ENCODE measurements at regions not wholly inside any gene's neighbourhood (a gene's known extent, or its start where the extent isn't known, plus 50 kb on each side); places are given as distances from the start of the nearest gene placed in this dataset.

DNA sequence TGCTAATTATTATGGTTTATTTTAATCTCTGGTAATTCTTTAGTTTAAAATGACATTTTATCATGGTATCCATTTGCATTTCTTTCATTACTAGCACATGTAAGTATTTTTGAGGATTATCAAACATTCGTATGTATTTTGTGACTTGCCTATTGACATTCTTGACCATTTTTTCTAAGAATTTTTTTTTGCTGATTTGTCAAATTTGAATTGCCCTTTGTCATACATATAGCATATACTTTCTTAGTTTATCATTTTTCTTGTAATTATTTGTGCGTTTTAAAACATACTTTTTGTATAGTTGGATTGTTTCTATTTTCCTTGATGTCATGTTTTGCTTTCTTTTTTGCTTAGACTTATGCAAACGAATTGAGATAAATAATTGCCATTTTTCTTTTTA, 358.5 kb upstream of the RBMS3 start:
- intact Hi-C loops (cut with DNase I): no loop called here
- no peak for TF ChIP-seq POLR2A (IDR thresholded peaks at IDR 0.05)
- TF ChIP-seq POLR2AphosphoS5 (IDR thresholded peaks at IDR 0.05): no peak
- no peaks in the 10 kb centered on the region for H3K4me1 ChIP-seq (replicated peaks)
- no peak for DNase-seq (ENCODE audit: low spot score)
- H3K36me3 ChIP-seq: no peaks in the 10 kb centered on the region
- no peak overlapping the region for H3K4me3 ChIP-seq
- H3K27me3 ChIP-seq (replicated peaks; ENCODE audit: insufficient read depth): no peaks in the 10 kb centered on the region
- no peak overlapping the region for H3K27ac ChIP-seq
- no peaks in the 10 kb centered on the region for H3K9me3 ChIP-seq
- WGBS: 95% methylated on average over 3 of the region's 3 CpGs

DNA sequence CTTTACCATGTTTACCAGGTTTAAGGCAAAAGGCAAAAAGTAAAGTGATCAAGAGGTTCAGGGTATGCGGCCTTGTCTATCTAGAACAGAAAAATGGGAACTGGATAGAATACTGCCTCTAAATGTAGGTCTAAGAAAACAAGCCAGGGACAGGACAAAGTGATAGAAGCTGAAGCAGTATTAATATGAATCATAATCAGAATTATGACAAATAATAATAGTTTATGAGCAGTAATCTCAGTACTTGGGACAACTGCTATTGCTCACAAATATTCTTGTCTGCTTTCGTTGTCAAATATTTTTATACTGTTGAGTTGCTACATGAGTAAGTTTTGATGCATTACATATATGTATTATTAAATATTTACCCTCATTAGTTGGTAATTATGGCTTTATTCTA, 356.9 kb upstream of the RBMS3 start:
- no peaks in the 10 kb centered on the region for H3K4me1 ChIP-seq (replicated peaks)
- H3K27me3 ChIP-seq (replicated peaks; ENCODE audit: insufficient read depth): no peaks in the 10 kb centered on the region
- no peak for TF ChIP-seq POLR2A (IDR thresholded peaks at IDR 0.05)
- TF ChIP-seq, protein P1, sequence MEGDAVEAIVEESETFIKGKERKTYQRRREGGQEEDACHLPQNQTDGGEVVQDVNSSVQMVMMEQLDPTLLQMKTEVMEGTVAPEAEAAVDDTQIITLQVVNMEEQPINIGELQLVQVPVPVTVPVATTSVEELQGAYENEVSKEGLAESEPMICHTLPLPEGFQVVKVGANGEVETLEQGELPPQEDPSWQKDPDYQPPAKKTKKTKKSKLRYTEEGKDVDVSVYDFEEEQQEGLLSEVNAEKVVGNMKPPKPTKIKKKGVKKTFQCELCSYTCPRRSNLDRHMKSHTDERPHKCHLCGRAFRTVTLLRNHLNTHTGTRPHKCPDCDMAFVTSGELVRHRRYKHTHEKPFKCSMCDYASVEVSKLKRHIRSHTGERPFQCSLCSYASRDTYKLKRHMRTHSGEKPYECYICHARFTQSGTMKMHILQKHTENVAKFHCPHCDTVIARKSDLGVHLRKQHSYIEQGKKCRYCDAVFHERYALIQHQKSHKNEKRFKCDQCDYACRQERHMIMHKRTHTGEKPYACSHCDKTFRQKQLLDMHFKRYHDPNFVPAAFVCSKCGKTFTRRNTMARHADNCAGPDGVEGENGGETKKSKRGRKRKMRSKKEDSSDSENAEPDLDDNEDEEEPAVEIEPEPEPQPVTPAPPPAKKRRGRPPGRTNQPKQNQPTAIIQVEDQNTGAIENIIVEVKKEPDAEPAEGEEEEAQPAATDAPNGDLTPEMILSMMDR (IDR thresholded peaks at IDR 0.05): no peak
- no peak for TF ChIP-seq POLR2AphosphoS5 (IDR thresholded peaks at IDR 0.05)
- WGBS: 95% methylated on average over 2 of the region's 2 CpGs
- no peak overlapping the region for H3K27ac ChIP-seq
- DNase-seq (ENCODE audit: low spot score): no peak
- no peaks in the 10 kb centered on the region for H3K36me3 ChIP-seq
- no peaks in the 10 kb centered on the region for H3K9me3 ChIP-seq
- H3K4me3 ChIP-seq: no peak overlapping the region
- intact Hi-C loops (cut with DNase I): no loop called here

- Histone ChIP-seq H3K36me3 (no peaks in the 10 kb centered on the region), H3K4me1 (replicated peaks) (no peaks in the 10 kb centered on the region), H3K27ac (no peak overlapping the region), H3K9me3 (no peaks in the 10 kb centered on the region), H3K27me3 (replicated peaks; ENCODE audit: insufficient read depth) (no peaks in the 10 kb centered on the region), H3K4me3 (no peak overlapping the region)
- intact Hi-C loops (cut with DNase I): no loop called here
- DNase-seq (ENCODE audit: low spot score): no peak
- TF ChIP-seq, protein P1 (IDR thresholded peaks at IDR 0.05): no peak
- TF ChIP-seq POLR2AphosphoS5 (IDR thresholded peaks at IDR 0.05): no peak
- no peak for TF ChIP-seq POLR2A (IDR thresholded peaks at IDR 0.05)
- 95% methylated on average over 1 of the region's 1 CpG for WGBS
These were observed 356.0 kb upstream of the RBMS3 start for GRCh38 chr3:28924744-28925360.

- WGBS: 88% methylated on average over 4 of the region's 4 CpGs
- Histone ChIP-seq H3K36me3 (no peaks in the 10 kb centered on the region), H3K9me3 (no peaks in the 10 kb centered on the region), H3K27ac (no peak overlapping the region), H3K4me3 (no peak overlapping the region), H3K27me3 (replicated peaks; ENCODE audit: insufficient read depth) (no peaks in the 10 kb centered on the region), H3K4me1 (replicated peaks) (no peaks in the 10 kb centered on the region)
- intact Hi-C loops (cut with DNase I): no loop called here
- TF ChIP-seq POLR2A (IDR thresholded peaks at IDR 0.05): no peak
- TF ChIP-seq, protein P1 (IDR thresholded peaks at IDR 0.05): no peak
- TF ChIP-seq POLR2AphosphoS5 (IDR thresholded peaks at IDR 0.05): no peak
- DNase-seq (ENCODE audit: low spot score): no peak
These were observed 347.5 kb upstream of the RBMS3 start for GRCh38 chr3:28933337-28933736.

- no peak overlapping the region for H3K4me3 ChIP-seq
- 69% methylated on average over 3 of the region's 3 CpGs for WGBS
- H3K27ac ChIP-seq: no peak overlapping the region
- intact Hi-C loops (cut with DNase I): no loop called here
- no peaks in the 10 kb centered on the region for H3K36me3 ChIP-seq
- no peaks in the 10 kb centered on the region for H3K27me3 ChIP-seq (replicated peaks; ENCODE audit: insufficient read depth)
- H3K4me1 ChIP-seq (replicated peaks): no peaks in the 10 kb centered on the region
- no peak for DNase-seq (ENCODE audit: low spot score)
- H3K9me3 ChIP-seq: no peaks in the 10 kb centered on the region
- TF ChIP-seq POLR2A (IDR thresholded peaks at IDR 0.05) (no peak), POLR2AphosphoS5 (IDR thresholded peaks at IDR 0.05) (no peak)
- TF ChIP-seq, protein P1 (IDR thresholded peaks at IDR 0.05): no peak
These were observed 346.6 kb upstream of the RBMS3 start for GRCh38 chr3:28934126-28934813.
